ENCODE measurements at regions not wholly inside any gene's neighbourhood (a gene's known extent, or its start where the extent isn't known, plus 50 kb on each side); places are given as distances from the start of the nearest gene placed in this dataset.
"Not testable (repeated sequence)": the region's sequence is repeated elsewhere in the genome, so short reads cannot be mapped to it uniquely, and the experiment has no call there.

GRCh38 chr6:3672339-3672738 lies 79.2 kb downstream of the PXDC1 start:
- H3K36me3 Mint-ChIP-seq (ENCODE audit: low read depth), result not testable (repeated sequence)

GRCh38 chr6:3671382-3671781 lies 80.1 kb downstream of the PXDC1 start:
- no peaks in the 10 kb centered on the region for H3K27me3 Mint-ChIP-seq (ENCODE audit: low read depth)
- no peak for DNase-seq (ENCODE audit: low read depth, low spot score)
- peaks cover 10% of the 10 kb centered on the region for H3K36me3 Mint-ChIP-seq (ENCODE audit: low read depth)
- no peak overlapping the region for H3K4me3 Mint-ChIP-seq
- H3K27ac Mint-ChIP-seq (ENCODE audit: unreplicated experiment), result no peak overlapping the region
- TF ChIP-seq, protein P1, sequence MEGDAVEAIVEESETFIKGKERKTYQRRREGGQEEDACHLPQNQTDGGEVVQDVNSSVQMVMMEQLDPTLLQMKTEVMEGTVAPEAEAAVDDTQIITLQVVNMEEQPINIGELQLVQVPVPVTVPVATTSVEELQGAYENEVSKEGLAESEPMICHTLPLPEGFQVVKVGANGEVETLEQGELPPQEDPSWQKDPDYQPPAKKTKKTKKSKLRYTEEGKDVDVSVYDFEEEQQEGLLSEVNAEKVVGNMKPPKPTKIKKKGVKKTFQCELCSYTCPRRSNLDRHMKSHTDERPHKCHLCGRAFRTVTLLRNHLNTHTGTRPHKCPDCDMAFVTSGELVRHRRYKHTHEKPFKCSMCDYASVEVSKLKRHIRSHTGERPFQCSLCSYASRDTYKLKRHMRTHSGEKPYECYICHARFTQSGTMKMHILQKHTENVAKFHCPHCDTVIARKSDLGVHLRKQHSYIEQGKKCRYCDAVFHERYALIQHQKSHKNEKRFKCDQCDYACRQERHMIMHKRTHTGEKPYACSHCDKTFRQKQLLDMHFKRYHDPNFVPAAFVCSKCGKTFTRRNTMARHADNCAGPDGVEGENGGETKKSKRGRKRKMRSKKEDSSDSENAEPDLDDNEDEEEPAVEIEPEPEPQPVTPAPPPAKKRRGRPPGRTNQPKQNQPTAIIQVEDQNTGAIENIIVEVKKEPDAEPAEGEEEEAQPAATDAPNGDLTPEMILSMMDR (conservative IDR thresholded peaks at IDR 0.05), result no peak
- peaks cover 14% of the 10 kb centered on the region for H3K9me3 Mint-ChIP-seq
- no peaks in the 10 kb centered on the region for H3K4me1 Mint-ChIP-seq

More at GRCh38 chr6:3672339-3672738, 79.2 kb downstream of the PXDC1 start:
- H3K4me1 Mint-ChIP-seq; DNase-seq (ENCODE audit: low read depth, low spot score); H3K27ac Mint-ChIP-seq (ENCODE audit: unreplicated experiment); H3K4me3 Mint-ChIP-seq; H3K9me3 Mint-ChIP-seq; H3K27me3 Mint-ChIP-seq (ENCODE audit: low read depth): not testable (repeated sequence)

DNA sequence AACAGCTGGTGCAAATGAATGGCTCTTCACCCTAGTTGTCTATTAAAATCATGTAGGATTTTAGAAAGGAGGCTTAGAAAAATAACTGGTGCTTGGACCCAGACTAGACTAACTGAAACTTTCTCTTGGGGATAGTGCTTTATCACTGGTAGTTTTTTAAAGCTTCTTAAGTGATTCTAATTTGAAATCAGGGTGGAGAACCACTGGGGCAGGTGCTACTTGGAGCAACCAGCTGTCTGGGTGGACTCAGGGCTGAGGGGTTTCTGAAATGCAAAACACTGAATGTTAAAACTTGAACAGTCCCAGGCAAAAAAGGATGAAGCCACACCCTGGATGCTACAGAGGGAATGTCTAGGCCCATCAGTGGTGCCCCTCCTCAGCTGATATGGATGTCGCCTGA lies 81.2 kb downstream of the PXDC1 start:
- Mint-ChIP-seq H3K4me3 (no peak overlapping the region), H3K27ac (ENCODE audit: unreplicated experiment) (no peak overlapping the region), H3K27me3 (ENCODE audit: low read depth) (no peaks in the 10 kb centered on the region), H3K4me1 (peaks cover 2% of the 10 kb centered on the region), H3K9me3 (peaks cover 11% of the 10 kb centered on the region), H3K36me3 (ENCODE audit: low read depth) (peaks cover 8% of the 10 kb centered on the region)
- TF ChIP-seq, protein P1 (conservative IDR thresholded peaks at IDR 0.05), result no peak
- DNase-seq (ENCODE audit: low read depth, low spot score), result no peak

GRCh38 chr6:3669916-3670315 lies 81.6 kb downstream of the PXDC1 start:
- DNase-seq (ENCODE audit: low read depth, low spot score), result no peak
- Mint-ChIP-seq H3K36me3 (ENCODE audit: low read depth) (peaks cover 8% of the 10 kb centered on the region), H3K27ac (ENCODE audit: unreplicated experiment) (no peak overlapping the region), H3K27me3 (ENCODE audit: low read depth) (no peaks in the 10 kb centered on the region), H3K4me1 (peaks cover 7% of the 10 kb centered on the region), H3K9me3 (peaks cover 11% of the 10 kb centered on the region), H3K4me3 (no peak overlapping the region)
- TF ChIP-seq, protein P1 (conservative IDR thresholded peaks at IDR 0.05), result no peak

DNA sequence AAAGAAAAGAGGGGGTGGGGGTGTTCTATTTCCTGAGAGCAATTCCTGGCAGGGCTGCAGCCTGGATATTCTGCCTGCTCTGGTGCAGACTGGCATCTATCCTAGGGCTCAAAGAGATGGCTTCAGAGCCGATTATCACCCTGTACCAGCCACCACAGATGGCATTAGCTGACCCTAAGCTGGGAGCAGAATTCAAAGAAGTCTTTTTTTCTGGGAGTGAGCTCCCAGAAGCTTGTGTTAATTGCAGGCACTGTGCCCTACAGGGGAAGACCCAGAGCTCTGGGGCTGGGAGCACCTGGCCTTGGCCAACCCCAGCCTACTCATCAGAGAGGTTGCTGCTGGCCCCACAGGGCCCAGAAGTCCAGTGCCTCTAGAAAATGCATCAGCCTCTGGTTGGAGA lies 85.9 kb downstream of the PXDC1 start:
- Mint-ChIP-seq H3K4me1 (peaks cover 13% of the 10 kb centered on the region), H3K9me3 (peaks cover 11% of the 10 kb centered on the region), H3K4me3 (no peak overlapping the region), H3K27ac (ENCODE audit: unreplicated experiment) (no peak overlapping the region), H3K36me3 (ENCODE audit: low read depth) (peaks cover 8% of the 10 kb centered on the region), H3K27me3 (ENCODE audit: low read depth) (no peaks in the 10 kb centered on the region)
- TF ChIP-seq, protein P1 (conservative IDR thresholded peaks at IDR 0.05), result no peak
- DNase-seq (ENCODE audit: low read depth, low spot score), result no peak

- peaks cover 11% of the 10 kb centered on the region for H3K9me3 Mint-ChIP-seq
- no peaks in the 10 kb centered on the region for H3K27me3 Mint-ChIP-seq (ENCODE audit: low read depth)
- H3K36me3 Mint-ChIP-seq (ENCODE audit: low read depth), result peaks cover 8% of the 10 kb centered on the region
- H3K4me3 Mint-ChIP-seq, result no peak overlapping the region
- no peak for DNase-seq (ENCODE audit: low read depth, low spot score)
- H3K27ac Mint-ChIP-seq (ENCODE audit: unreplicated experiment), result no peak overlapping the region
- peaks cover 13% of the 10 kb centered on the region for H3K4me1 Mint-ChIP-seq
- TF ChIP-seq, protein P1 (conservative IDR thresholded peaks at IDR 0.05), result no peak
Observed at GRCh38 chr6:3664625-3665041, 86.9 kb downstream of the PXDC1 start.
